ENCODE measurements at regions not wholly inside any gene's neighbourhood (a gene's known extent, or its start where the extent isn't known, plus 50 kb on each side); places are given as distances from the start of the nearest gene placed in this dataset.

GRCh38 chrX:43527801-43528200 lies 128.3 kb upstream of the MAOA start:
- Histone ChIP-seq H3K4me1 (ENCODE audit: low read length) (no peaks in the 10 kb centered on the region), H3K79me2 (ENCODE audit: low read length) (no peaks in the 10 kb centered on the region), H2AFZ (ENCODE audit: low read length) (no peak overlapping the region), H3K9me2 (replicated peaks; ENCODE audit: insufficient read depth, low read length) (no peaks in the 10 kb centered on the region), H3K36me3 (replicated peaks; ENCODE audit: insufficient read depth, low read length) (no peaks in the 10 kb centered on the region), H3K4me2 (ENCODE audit: low read depth, low read length) (no peak overlapping the region), H3K27me3 (replicated peaks; ENCODE audit: insufficient read depth, low read length) (no peaks in the 10 kb centered on the region), H3F3A (ENCODE audit: insufficient read depth, low read length) (no peaks in the 10 kb centered on the region), H3K9ac (ENCODE audit: low read length) (no peak overlapping the region), H3K27ac (ENCODE audit: low read length) (no peak overlapping the region), H3K9me3 (replicated peaks; ENCODE audit: insufficient read depth, low read length) (no peaks in the 10 kb centered on the region), H4K20me1 (ENCODE audit: insufficient read depth, low read length) (no peaks in the 10 kb centered on the region), H3K4me3 (ENCODE audit: low read length) (no peak overlapping the region)
- TF ChIP-seq CTCF (IDR thresholded peaks at IDR 0.05; ENCODE audit: low read length) (no peak), EZH2phosphoT487 (IDR thresholded peaks at IDR 0.05; ENCODE audit: low read length) (no peak), EZH2 (optimal IDR thresholded peaks at IDR 0.05; ENCODE audit: low read depth, low read length) (no peak)
- DNase-seq = no peak

GRCh38 chrX:43530837-43531236 lies 125.3 kb upstream of the MAOA start:
- Histone ChIP-seq H3K27me3 (replicated peaks; ENCODE audit: insufficient read depth, low read length) (no peaks in the 10 kb centered on the region), H3K27ac (ENCODE audit: low read length) (no peak overlapping the region), H3K9ac (ENCODE audit: low read length) (no peak overlapping the region), H3K9me2 (replicated peaks; ENCODE audit: insufficient read depth, low read length) (no peaks in the 10 kb centered on the region), H3K79me2 (ENCODE audit: low read length) (no peaks in the 10 kb centered on the region), H3K4me3 (ENCODE audit: low read length) (no peak overlapping the region), H3K4me1 (ENCODE audit: low read length) (no peaks in the 10 kb centered on the region), H3K4me2 (ENCODE audit: low read depth, low read length) (no peak overlapping the region), H4K20me1 (ENCODE audit: insufficient read depth, low read length) (no peaks in the 10 kb centered on the region), H3K9me3 (replicated peaks; ENCODE audit: insufficient read depth, low read length) (no peaks in the 10 kb centered on the region), H2AFZ (ENCODE audit: low read length) (no peak overlapping the region), H3F3A (ENCODE audit: insufficient read depth, low read length) (no peaks in the 10 kb centered on the region), H3K36me3 (replicated peaks; ENCODE audit: insufficient read depth, low read length) (no peaks in the 10 kb centered on the region)
- DNase-seq = no peak
- TF ChIP-seq CTCF (IDR thresholded peaks at IDR 0.05; ENCODE audit: low read length) = no peak
- no peak for TF ChIP-seq EZH2phosphoT487 (IDR thresholded peaks at IDR 0.05; ENCODE audit: low read length)
- no peak for TF ChIP-seq EZH2 (optimal IDR thresholded peaks at IDR 0.05; ENCODE audit: low read depth, low read length)

GRCh38 chrX:43540318-43540717 lies 115.8 kb upstream of the MAOA start:
- H3K4me2 ChIP-seq (ENCODE audit: low read depth, low read length) = no peak overlapping the region
- H3K36me3 ChIP-seq (replicated peaks; ENCODE audit: insufficient read depth, low read length) = no peaks in the 10 kb centered on the region
- no peaks in the 10 kb centered on the region for H3K79me2 ChIP-seq (ENCODE audit: low read length)

More at GRCh38 chrX:43540318-43540717, 115.8 kb upstream of the MAOA start:
- H3K9ac ChIP-seq (ENCODE audit: low read length) = no peak overlapping the region
- TF ChIP-seq EZH2phosphoT487 (IDR thresholded peaks at IDR 0.05; ENCODE audit: low read length) (no peak), CTCF (IDR thresholded peaks at IDR 0.05; ENCODE audit: low read length) (no peak), EZH2 (optimal IDR thresholded peaks at IDR 0.05; ENCODE audit: low read depth, low read length) (no peak)
- no peaks in the 10 kb centered on the region for H4K20me1 ChIP-seq (ENCODE audit: insufficient read depth, low read length)
- DNase-seq = no peak
- no peaks in the 10 kb centered on the region for H3K4me1 ChIP-seq (ENCODE audit: low read length)
- H3K9me2 ChIP-seq (replicated peaks; ENCODE audit: insufficient read depth, low read length) = no peaks in the 10 kb centered on the region
- H3K4me3 ChIP-seq (ENCODE audit: low read length) = no peak overlapping the region
- H3F3A ChIP-seq (ENCODE audit: insufficient read depth, low read length) = no peaks in the 10 kb centered on the region
- no peak overlapping the region for H3K27ac ChIP-seq (ENCODE audit: low read length)
- no peaks in the 10 kb centered on the region for H3K9me3 ChIP-seq (replicated peaks; ENCODE audit: insufficient read depth, low read length)
- H2AFZ ChIP-seq (ENCODE audit: low read length) = no peak overlapping the region
- no peaks in the 10 kb centered on the region for H3K27me3 ChIP-seq (replicated peaks; ENCODE audit: insufficient read depth, low read length)
